ENCODE measurements at regions not wholly inside any gene's neighbourhood (a gene's known extent, or its start where the extent isn't known, plus 50 kb on each side); places are given as distances from the start of the nearest gene placed in this dataset.
A peak's percentile ranks its signal among the peaks of the same experiment; 100 is the strongest.

DNA sequence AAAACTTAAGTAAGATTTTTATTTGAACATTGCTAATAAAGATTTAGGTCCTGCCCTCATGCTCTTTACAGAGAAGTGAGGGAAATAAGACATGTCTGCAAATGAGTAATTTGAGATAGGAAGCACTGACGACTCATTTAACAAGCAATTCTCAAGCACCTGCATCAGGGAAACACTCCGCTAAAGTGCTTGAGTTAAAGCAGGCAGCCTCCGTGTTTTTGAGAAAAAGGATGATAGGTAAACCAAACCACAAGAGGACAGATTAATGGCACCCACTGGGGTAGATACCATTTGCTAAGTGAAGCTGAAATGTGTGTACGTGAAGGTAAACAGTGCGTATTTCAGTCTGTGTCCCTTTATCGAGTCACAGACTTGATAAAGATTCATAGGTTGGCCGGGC is 184.6 kb upstream of the CARD18 start:
- 84% methylated on average over 7 of the region's 7 CpGs for WGBS, 2 donors
- Histone ChIP-seq H3K27ac (no peak overlapping the region), H3K27me3 (no peaks in the 10 kb centered on the region), H3K36me3 (no peaks in the 10 kb centered on the region), H3K4me3 (no peak overlapping the region), H3K9me3 (no peaks in the 10 kb centered on the region), H3K4me1 (no peaks in the 10 kb centered on the region)
- ATAC-seq = no peak
- TF ChIP-seq, protein P1, sequence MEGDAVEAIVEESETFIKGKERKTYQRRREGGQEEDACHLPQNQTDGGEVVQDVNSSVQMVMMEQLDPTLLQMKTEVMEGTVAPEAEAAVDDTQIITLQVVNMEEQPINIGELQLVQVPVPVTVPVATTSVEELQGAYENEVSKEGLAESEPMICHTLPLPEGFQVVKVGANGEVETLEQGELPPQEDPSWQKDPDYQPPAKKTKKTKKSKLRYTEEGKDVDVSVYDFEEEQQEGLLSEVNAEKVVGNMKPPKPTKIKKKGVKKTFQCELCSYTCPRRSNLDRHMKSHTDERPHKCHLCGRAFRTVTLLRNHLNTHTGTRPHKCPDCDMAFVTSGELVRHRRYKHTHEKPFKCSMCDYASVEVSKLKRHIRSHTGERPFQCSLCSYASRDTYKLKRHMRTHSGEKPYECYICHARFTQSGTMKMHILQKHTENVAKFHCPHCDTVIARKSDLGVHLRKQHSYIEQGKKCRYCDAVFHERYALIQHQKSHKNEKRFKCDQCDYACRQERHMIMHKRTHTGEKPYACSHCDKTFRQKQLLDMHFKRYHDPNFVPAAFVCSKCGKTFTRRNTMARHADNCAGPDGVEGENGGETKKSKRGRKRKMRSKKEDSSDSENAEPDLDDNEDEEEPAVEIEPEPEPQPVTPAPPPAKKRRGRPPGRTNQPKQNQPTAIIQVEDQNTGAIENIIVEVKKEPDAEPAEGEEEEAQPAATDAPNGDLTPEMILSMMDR (IDR thresholded peaks at IDR 0.05) = no peak
- DNase-seq = no peak
- intact Hi-C loops (cut with DNase I) = no loop called here
- FAIRE-seq = no peak

DNA sequence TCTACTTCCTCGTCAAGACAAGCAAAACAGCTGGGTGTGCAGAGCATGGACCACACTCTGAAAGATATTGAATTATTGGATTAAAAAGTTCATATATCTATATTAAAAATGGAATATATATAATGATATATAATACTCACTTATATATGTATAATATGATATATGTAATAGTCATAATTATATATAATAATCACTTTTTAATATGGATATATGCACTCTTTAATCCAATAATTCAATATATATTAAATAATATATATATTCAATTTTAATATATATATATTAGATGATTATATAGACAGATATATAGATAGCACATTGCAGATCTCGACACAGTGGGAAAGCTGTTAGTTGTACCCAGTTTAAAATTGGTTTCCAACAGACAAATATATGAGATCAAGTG is 182.1 kb upstream of the CARD18 start:
- ATAC-seq (no peak), FAIRE-seq (peak; percentile 9), DNase-seq (no peak)
- no peaks in the 10 kb centered on the region for H3K27me3 ChIP-seq
- no peak overlapping the region for H3K27ac ChIP-seq
- H3K9me3 ChIP-seq = no peaks in the 10 kb centered on the region
- H3K4me1 ChIP-seq = no peaks in the 10 kb centered on the region
- TF ChIP-seq, protein P1 (IDR thresholded peaks at IDR 0.05) = no peak
- H3K4me3 ChIP-seq = no peak overlapping the region
- intact Hi-C loops (cut with DNase I) = no loop called here
- no peaks in the 10 kb centered on the region for H3K36me3 ChIP-seq
- 66 to 86% methylated on average over 2 of the region's 2 CpGs for WGBS, 2 donors

DNA sequence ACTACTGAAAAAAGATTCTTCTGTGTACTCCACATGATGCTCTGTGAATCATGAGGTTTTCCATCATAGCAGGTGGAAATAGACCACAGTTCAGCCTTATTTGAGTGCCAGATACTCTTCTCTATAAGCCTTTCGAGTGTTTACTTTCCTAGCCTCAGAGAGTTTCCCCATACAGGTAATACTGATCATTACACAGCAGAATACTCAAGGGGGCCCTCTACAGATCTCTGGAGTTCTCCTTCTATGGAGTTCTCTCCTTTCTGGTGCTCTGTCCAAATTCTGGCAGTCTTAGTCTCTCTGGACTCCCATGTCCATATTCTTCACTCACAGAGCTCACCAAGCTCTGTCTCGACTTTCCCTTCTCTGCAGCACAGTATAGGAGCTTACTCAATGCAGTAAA is 175.7 kb upstream of the CARD18 start:
- ATAC-seq (peak in 2 of 4 donors; percentile 24 to 44), FAIRE-seq (no peak)

DNA sequence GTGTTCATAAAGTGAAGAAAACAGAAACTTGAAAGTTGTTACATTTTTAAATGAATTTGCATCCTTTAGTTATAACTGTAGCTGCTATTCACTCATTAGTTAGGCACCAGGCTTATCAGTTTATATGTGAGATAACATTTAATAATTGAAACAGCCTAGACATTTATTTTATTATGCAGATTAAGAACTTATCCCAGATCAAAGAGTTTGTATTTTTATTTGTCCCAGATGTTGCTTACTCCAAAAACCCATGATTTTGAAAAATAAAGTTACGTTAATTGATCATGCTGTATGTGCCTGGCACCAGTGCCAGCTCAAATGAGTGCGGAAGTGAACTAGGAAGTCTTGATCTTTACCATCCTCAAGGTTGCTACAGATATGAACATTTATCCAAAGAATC is 172.7 kb upstream of the CARD18 start:
- Histone ChIP-seq H3K4me1 (no peaks in the 10 kb centered on the region), H3K27ac (no peak overlapping the region), H3K27me3 (no peaks in the 10 kb centered on the region), H3K4me3 (no peak overlapping the region), H3K9me3 (no peaks in the 10 kb centered on the region), H3K36me3 (no peaks in the 10 kb centered on the region)
- TF ChIP-seq, protein P1 (IDR thresholded peaks at IDR 0.05) = no peak
- DNase-seq (no peak), ATAC-seq (no peak), FAIRE-seq (no peak)
- intact Hi-C loops (cut with DNase I) = no loop called here
- 47 to 78% methylated on average over 2 of the region's 2 CpGs for WGBS, 2 donors

More for the DNA sequence above, 175.7 kb upstream of the CARD18 start:
- no peak for DNase-seq
- intact Hi-C loops (cut with DNase I) = no loop called here
- no peaks in the 10 kb centered on the region for H3K36me3 ChIP-seq
- TF ChIP-seq, protein P1 (IDR thresholded peaks at IDR 0.05) = no peak
- no peaks in the 10 kb centered on the region for H3K4me1 ChIP-seq
- 79 to 81% methylated on average over 2 of the region's 2 CpGs for WGBS, 2 donors
- H3K9me3 ChIP-seq = no peaks in the 10 kb centered on the region
- no peaks in the 10 kb centered on the region for H3K27me3 ChIP-seq
- no peak overlapping the region for H3K4me3 ChIP-seq
- H3K27ac ChIP-seq = no peak overlapping the region

DNA sequence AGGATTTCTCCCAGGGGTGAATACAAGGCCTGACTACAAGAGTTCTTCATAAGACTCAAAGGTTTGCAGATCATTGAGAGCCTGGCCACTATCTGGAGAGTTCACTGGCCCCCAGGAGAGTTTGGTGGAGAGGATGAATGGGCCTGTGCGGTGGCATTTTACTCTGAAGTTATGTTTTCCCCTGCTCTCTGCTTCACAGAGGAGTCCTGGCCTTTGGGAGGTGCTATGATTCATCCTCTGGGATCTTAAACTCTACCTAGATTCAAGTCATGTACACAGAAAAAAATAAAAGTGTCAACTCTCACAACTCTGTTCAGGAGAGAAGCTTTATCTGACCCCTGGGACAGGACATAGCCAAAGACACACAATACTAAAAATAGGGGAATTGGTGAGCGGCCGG is 159.1 kb upstream of the CARD18 start:
- 93 to 94% methylated on average over 3 of the region's 3 CpGs for whole genome bisulfite sequencing, 2 donors
- TF ChIP-seq, protein P1 (IDR thresholded peaks at IDR 0.05) = no peak
- Histone ChIP-seq H3K4me3 (no peak overlapping the region), H3K27me3 (no peaks in the 10 kb centered on the region), H3K9me3 (peaks cover 0 to 4% (median 0%) of the 10 kb centered on the region in 4 donors), H3K36me3 (no peaks in the 10 kb centered on the region), H3K27ac (no peak overlapping the region), H3K4me1 (no peaks in the 10 kb centered on the region)
- ATAC-seq = no peak
- no peak for DNase-seq
- FAIRE-seq = no peak
- intact Hi-C loops (cut with DNase I) = no loop called here
